CD4-positive, alpha-beta T cell (primary cell): ENCODE measurements at regions not wholly inside any gene's neighbourhood (a gene's known extent, or its start where the extent isn't known, plus 50 kb on each side); places are given as distances from the start of the nearest gene placed in this dataset.

Experiments used
- ATAC-seq: fragments of 200-7000 bp; cut with Tn5 transposase; one replicate; pipeline ENCODE4 v1.10.0; 2022; ENCODE audit warnings: mild to moderate bottlenecking; ENCODE audit not compliant: poor library complexity
- CTCF ChIA-PET: fragments of 350-600 bp; sonication (Branson Sonifier 250); formaldehyde crosslinking; loops from one replicate; lab custom pipeline; 2021; ENCODE audit warnings: antibody characterized with exemption, inconsistent platforms; lab: Charles Lee
- POLR2A ChIA-PET: fragments of 350-600 bp; sonication (Branson Sonifier 250); formaldehyde crosslinking; loops from one replicate; lab custom pipeline; 2021; ENCODE audit warnings: antibody characterized with exemption, inconsistent platforms; lab: Charles Lee
- DNase-seq, 14 experiments: peaks; one replicate each; pipeline ENCODE4 v3.0.0-alpha.2; 2013 to 2020; ENCODE audit warnings: mixed read lengths in 2 of 14
- H3K27ac ChIP-seq, 2 donors: one replicate each; pipeline versions ENCODE4 v1.5.1 to v1.7.0; 2013; ENCODE audit warnings: low read length in 2 of 2, low read depth in 1 of 2, mild to moderate bottlenecking in 1 of 2
- H3K27me3 ChIP-seq, 2 experiments: 1 replicate in 1 of 2; 2 replicates in 1 of 2; pipeline versions ENCODE4 v1.6.1 to v1.7.0; 2013; ENCODE audit warnings: low read length in 2 of 2, control low read depth in 1 of 2, mild to moderate bottlenecking in 1 of 2, moderate library complexity in 1 of 2; ENCODE audit not compliant: insufficient read depth in 2 of 2, control insufficient read depth in 1 of 2
- H3K36me3 ChIP-seq: one replicate; pipeline ENCODE4 v1.6.1; 2013; ENCODE audit warnings: low read length, control low read depth; ENCODE audit not compliant: insufficient read depth
- H3K4me1 ChIP-seq: one replicate; pipeline ENCODE4 v1.6.1; 2013; ENCODE audit warnings: low read length, control low read depth; ENCODE audit not compliant: insufficient read depth
- H3K4me3 ChIP-seq: one replicate; pipeline ENCODE4 v1.5.1; 2013; ENCODE audit warnings: mild to moderate bottlenecking, low read length, moderate library complexity
- H3K9me3 ChIP-seq, 2 experiments: 1 replicate in 1 of 2; 2 replicates in 1 of 2; pipeline versions ENCODE4 v1.6.1 to v1.7.0; 2013; ENCODE audit warnings: low read length in 2 of 2, mild to moderate bottlenecking in 2 of 2, control low read depth in 1 of 2, moderate library complexity in 1 of 2; ENCODE audit not compliant: control insufficient read depth in 1 of 2, insufficient read depth in 1 of 2
- H3K27ac Mint-ChIP-seq: one replicate; pipeline ENCODE4 v1.8.0; 2020; ENCODE audit warnings: mixed read lengths
- H3K27me3 Mint-ChIP-seq: one replicate; pipeline ENCODE4 v1.8.0; 2021; ENCODE audit warnings: mixed read lengths
- H3K36me3 Mint-ChIP-seq: one replicate; pipeline ENCODE4 v1.8.0; 2021; ENCODE audit warnings: low read depth, mixed read lengths
- H3K4me1 Mint-ChIP-seq: one replicate; pipeline ENCODE4 v1.8.0; 2021; ENCODE audit warnings: low read depth, mixed read lengths
- H3K4me3 Mint-ChIP-seq: one replicate; pipeline ENCODE4 v1.8.0; 2020; ENCODE audit warnings: mild to moderate bottlenecking, mixed read lengths
- H3K9me3 Mint-ChIP-seq: one replicate; pipeline ENCODE4 v1.8.0; 2020; ENCODE audit warnings: mixed read lengths
- CTCF ChIP-seq: fragments of 200-600 bp; IDR thresholded peaks from one replicate; pipeline ENCODE4 v1.8.0; 2022; ENCODE audit warnings: antibody characterized with exemption, mild to moderate bottlenecking
- intact Hi-C, 2 experiments: fragments of 100-400 bp; cut with DNase I in 1 of 2; cut with micrococcal nuclease in 1 of 2; formaldehyde crosslinking; loops; one replicate each; pipeline versions ENCODE4 v1.15.1 to v1.9.0; 2023 to 2025; cut with DNase I, micrococcal nuclease

GRCh38 chr15:100763835-100764750 is 115.5 kb upstream of the ALDH1A3 start:
- H3K4me3 Mint-ChIP-seq = no peak overlapping the region
- no peaks in the 10 kb centered on the region for H3K9me3 Mint-ChIP-seq
- no peaks in the 10 kb centered on the region for H3K4me1 Mint-ChIP-seq
- CTCF ChIA-PET = no interaction called here
- H3K9me3 ChIP-seq = peaks cover 0 to 8% of the 10 kb centered on the region in 2 experiments
- H3K27ac Mint-ChIP-seq = no peak overlapping the region
- H3K4me1 ChIP-seq = no peaks in the 10 kb centered on the region
- H3K27me3 Mint-ChIP-seq = peaks cover 35% of the 10 kb centered on the region
- peaks cover 5 to 8% of the 10 kb centered on the region in 2 experiments for H3K27me3 ChIP-seq
- no peak overlapping the region for H3K27ac ChIP-seq
- TF ChIP-seq CTCF = no peak
- no peaks in the 10 kb centered on the region for H3K36me3 Mint-ChIP-seq
- DNase-seq = peak in 1 of 14 experiments; percentile 8
- POLR2A ChIA-PET = no interaction called here
- H3K4me3 ChIP-seq = no peak overlapping the region
- no peaks in the 10 kb centered on the region for H3K36me3 ChIP-seq
- no peak for ATAC-seq
- intact Hi-C loops = no loop called here

GRCh38 chr15:100764778-100765466 is 114.7 kb upstream of the ALDH1A3 start:
- Histone ChIP-seq H3K4me3 (no peak overlapping the region), H3K27me3 (peaks cover 0 to 11% of the 10 kb centered on the region in 2 experiments), H3K4me1 (no peaks in the 10 kb centered on the region), H3K9me3 (peaks cover 0 to 8% of the 10 kb centered on the region in 2 experiments), H3K36me3 (no peaks in the 10 kb centered on the region), H3K27ac (no peak overlapping the region)
- ChIA-PET CTCF (no interaction called here), POLR2A (no interaction called here)
- Mint-ChIP-seq H3K36me3 (no peaks in the 10 kb centered on the region), H3K4me3 (no peak overlapping the region), H3K27me3 (peaks cover 26% of the 10 kb centered on the region), H3K4me1 (no peaks in the 10 kb centered on the region), H3K27ac (no peak overlapping the region), H3K9me3 (no peaks in the 10 kb centered on the region)
- DNase-seq (peak in 1 of 14 experiments; percentile 21), ATAC-seq (no peak)
- no peak for TF ChIP-seq CTCF
- intact Hi-C loops = no loop called here

GRCh38 chr15:100765467-100766241 is 114.0 kb upstream of the ALDH1A3 start:
- CTCF ChIA-PET = no interaction called here
- peaks cover 0 to 8% of the 10 kb centered on the region in 2 experiments for H3K9me3 ChIP-seq
- no peaks in the 10 kb centered on the region for H3K36me3 ChIP-seq
- intact Hi-C loops = no loop called here
- peaks cover 21% of the 10 kb centered on the region for H3K27me3 Mint-ChIP-seq
- TF ChIP-seq CTCF = no peak
- no peaks in the 10 kb centered on the region for H3K4me1 ChIP-seq
- no peak overlapping the region for H3K4me3 ChIP-seq
- POLR2A ChIA-PET = no interaction called here
- H3K4me3 Mint-ChIP-seq = no peak overlapping the region
- H3K27ac ChIP-seq = no peak overlapping the region
- DNase-seq (peak in 1 of 14 experiments; percentile 25), ATAC-seq (no peak)
- no peaks in the 10 kb centered on the region for H3K4me1 Mint-ChIP-seq
- H3K27ac Mint-ChIP-seq = no peak overlapping the region
- H3K36me3 Mint-ChIP-seq = no peaks in the 10 kb centered on the region
- H3K27me3 ChIP-seq = peaks cover 0 to 11% of the 10 kb centered on the region in 2 experiments
- H3K9me3 Mint-ChIP-seq = no peaks in the 10 kb centered on the region
